Fibroblast of villous mesenchyme (primary cell): ENCODE measurements at regions not wholly inside any gene's neighbourhood (a gene's known extent, or its start where the extent isn't known, plus 50 kb on each side); places are given as distances from the start of the nearest gene placed in this dataset.

ENCODE experiments used
- DNase-seq: peaks from one replicate; pipeline ENCODE4 v3.0.0-alpha.2; 2010; ENCODE audit warnings: low read depth
- H3K4me3 ChIP-seq: 2 replicates; pipeline ENCODE4 v1.5.1; 2011; ENCODE audit warnings: low read depth, mild to moderate bottlenecking, low read length
- CTCF ChIP-seq: IDR thresholded peaks from 2 replicates; pipeline ENCODE4 v1.5.1; 2012; ENCODE audit warnings: low read depth, mild to moderate bottlenecking, low read length; ENCODE audit not compliant: insufficient read depth

- DNase-seq = no peak
- no peak overlapping the region for H3K4me3 ChIP-seq
- no peak for TF ChIP-seq CTCF
These were observed 60.8 kb upstream of the CLDN14 start for GRCh38 chr21:36540700-36541099.

GRCh38 chr21:36541721-36542139 is 61.8 kb upstream of the CLDN14 start:
- DNase-seq = no peak
- H3K4me3 ChIP-seq = no peak overlapping the region
- TF ChIP-seq CTCF = no peak

GRCh38 chr21:36542312-36543101 is 62.6 kb upstream of the CLDN14 start:
- no peak overlapping the region for H3K4me3 ChIP-seq
- DNase-seq = no peak
- no peak for TF ChIP-seq CTCF

GRCh38 chr21:36543924-36544323 is 64.0 kb upstream of the CLDN14 start:
- no peak for DNase-seq
- TF ChIP-seq CTCF = no peak
- no peak overlapping the region for H3K4me3 ChIP-seq

GRCh38 chr21:36544545-36544944 is 64.6 kb upstream of the CLDN14 start:
- TF ChIP-seq CTCF = no peak
- no peak overlapping the region for H3K4me3 ChIP-seq
- DNase-seq = no peak

- TF ChIP-seq CTCF = no peak
- H3K4me3 ChIP-seq = no peak overlapping the region
- no peak for DNase-seq
These were observed 66.0 kb upstream of the CLDN14 start for GRCh38 chr21:36545776-36546511.
